GM21423 (cell line): ENCODE measurements at regions not wholly inside any gene's neighbourhood (a gene's known extent, or its start where the extent isn't known, plus 50 kb on each side); places are given as distances from the start of the nearest gene placed in this dataset.

Source experiments
- ATAC-seq: cut with Tn5 transposase; IDR thresholded peaks from one replicate; pipeline ENCODE4 v1.9.1; 2021; ENCODE audit warnings: mild to moderate bottlenecking, moderate library complexity; ENCODE audit not compliant: unreplicated experiment

DNA sequence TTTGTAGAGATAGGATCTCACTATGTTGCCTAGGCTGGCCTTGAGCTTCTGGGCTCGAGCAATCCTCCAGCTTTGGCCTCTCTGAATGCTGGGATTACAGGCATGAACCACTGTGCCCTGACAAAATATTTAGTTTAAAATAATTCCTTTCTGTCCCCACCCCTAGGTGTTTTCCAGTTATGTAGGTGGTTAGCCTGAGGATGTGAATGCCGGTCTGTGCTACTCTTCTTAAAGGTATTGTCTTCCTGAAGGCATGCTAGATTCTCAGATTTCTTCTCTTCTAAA is 56.7 kb upstream of the BASP1 start:
- ATAC-seq: no peak

DNA sequence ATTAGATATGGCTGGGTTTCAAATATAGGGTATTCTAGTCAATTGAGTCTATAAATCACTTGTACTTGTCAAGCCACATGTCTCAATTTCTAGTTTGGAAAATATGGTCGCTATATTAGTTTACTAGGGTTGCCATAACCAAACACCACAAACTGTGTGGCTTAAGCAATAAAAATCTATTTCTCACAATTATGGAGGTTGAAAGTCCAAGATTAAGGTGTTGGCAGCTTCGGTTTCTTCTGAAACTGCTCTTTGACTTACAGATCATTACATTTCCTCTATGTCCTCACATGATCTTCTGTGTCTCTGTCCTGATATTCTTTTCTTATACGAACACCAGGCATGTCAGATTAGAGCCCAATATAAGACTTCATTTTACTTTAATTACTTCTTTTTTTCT is 55.8 kb upstream of the BASP1 start:
- ATAC-seq: no peak

DNA sequence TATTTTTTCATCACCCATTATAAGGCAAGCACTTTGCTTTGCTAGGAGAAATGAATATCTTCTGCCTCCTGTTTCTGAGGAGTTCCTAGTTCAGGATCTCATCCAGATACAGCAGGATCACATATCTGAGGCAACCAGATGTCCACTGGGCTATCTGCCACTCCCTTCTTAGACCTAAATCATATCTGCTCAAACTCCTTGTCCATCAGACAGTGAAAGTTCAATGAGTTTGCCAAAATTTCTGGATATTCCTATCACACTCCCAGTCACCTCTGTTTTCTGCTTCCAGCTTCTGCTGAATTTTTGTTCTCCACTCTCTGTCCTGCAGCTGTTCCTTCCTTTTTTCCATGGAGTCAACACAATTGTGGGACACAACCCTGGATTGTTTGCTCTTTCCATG is 54.2 kb upstream of the BASP1 start:
- no peak for ATAC-seq

DNA sequence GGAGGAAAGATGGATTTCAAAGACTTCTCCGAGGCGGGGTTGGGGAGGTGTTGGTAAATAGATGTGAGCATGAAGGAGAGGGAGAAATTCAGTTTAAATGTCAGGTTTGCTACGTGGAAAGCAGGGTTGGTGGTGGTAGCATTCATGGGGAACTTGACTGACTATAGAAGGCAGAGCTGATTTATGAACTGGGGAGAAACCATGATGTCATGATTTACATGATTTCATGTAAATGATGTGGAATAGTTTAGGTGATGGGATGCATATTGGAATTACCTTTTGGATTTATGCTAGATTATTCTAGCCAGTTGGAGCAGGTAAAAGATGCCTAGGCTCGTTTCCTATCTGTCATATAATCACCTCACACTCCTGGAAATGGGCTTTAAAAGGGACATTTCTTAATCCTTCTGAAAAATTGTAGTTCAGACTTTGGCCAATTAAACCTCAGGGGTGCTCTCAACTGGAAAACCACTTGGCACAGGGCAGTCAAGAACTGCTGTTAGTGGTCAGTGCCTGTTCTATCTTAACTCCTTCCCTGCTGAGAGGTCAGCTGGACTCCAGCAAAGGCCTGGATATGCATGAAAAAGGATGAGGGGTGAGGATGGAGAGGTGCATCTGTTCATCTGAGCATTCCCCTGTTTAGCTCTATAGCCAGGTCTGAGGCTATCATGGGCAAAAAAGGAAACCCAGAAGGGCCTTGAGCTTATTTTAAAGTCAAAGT is 50.1 kb upstream of the BASP1 start:
- no peak for ATAC-seq
